Uterus (tissue), 2 donors: ENCODE measurements at regions not wholly inside any gene's neighbourhood (a gene's known extent, or its start where the extent isn't known, plus 50 kb on each side); places are given as distances from the start of the nearest gene placed in this dataset.

ENCODE experiments used
- POLR2A ChIP-seq, 2 donors: fragments of 450-650 bp; IDR thresholded peaks; one replicate each; pipeline ENCODE4 v1.6.1; 2016; ENCODE audit warnings: antibody characterized with exemption in 2 of 2, mild to moderate bottlenecking in 1 of 2, moderate library complexity in 1 of 2
- TF ChIP-seq, protein P1 (sequence below), 4 experiments: fragments of 200-600 bp in 2 of 4; fragments of 450-650 bp in 2 of 4; sonication (generic) in 2 of 4; IDR thresholded peaks; one replicate each; pipeline ENCODE4 v1.5.1; 2016 to 2019; ENCODE audit warnings: antibody characterized with exemption in 4 of 4, mild to moderate bottlenecking in 2 of 4, moderate library complexity in 1 of 4

DNA sequence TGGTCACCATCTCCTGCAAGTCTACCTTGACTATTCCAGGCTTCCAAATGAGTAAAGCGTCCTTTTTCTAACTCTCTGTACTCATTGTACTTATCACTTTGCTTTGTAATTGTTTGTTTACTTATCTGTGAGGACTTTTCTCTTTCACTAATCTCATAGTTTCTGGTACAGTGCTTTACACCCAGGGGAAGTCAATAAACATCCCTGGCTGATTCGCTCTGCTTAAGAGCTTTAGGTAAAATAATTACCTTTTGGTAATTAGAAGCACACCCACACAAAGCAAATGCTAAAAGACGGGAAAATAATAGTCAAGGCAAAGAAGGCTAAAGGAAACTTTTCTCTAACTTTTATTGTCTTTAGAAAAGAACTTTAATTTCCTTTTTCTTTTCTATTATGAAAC lies 466.9 kb upstream of the ROBO1 start:
- TF ChIP-seq, protein P1, sequence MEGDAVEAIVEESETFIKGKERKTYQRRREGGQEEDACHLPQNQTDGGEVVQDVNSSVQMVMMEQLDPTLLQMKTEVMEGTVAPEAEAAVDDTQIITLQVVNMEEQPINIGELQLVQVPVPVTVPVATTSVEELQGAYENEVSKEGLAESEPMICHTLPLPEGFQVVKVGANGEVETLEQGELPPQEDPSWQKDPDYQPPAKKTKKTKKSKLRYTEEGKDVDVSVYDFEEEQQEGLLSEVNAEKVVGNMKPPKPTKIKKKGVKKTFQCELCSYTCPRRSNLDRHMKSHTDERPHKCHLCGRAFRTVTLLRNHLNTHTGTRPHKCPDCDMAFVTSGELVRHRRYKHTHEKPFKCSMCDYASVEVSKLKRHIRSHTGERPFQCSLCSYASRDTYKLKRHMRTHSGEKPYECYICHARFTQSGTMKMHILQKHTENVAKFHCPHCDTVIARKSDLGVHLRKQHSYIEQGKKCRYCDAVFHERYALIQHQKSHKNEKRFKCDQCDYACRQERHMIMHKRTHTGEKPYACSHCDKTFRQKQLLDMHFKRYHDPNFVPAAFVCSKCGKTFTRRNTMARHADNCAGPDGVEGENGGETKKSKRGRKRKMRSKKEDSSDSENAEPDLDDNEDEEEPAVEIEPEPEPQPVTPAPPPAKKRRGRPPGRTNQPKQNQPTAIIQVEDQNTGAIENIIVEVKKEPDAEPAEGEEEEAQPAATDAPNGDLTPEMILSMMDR (IDR thresholded peaks at IDR 0.05): no peak
- TF ChIP-seq POLR2A (IDR thresholded peaks at IDR 0.05): no peak
